Panc1 (cell line): ENCODE measurements at regions not wholly inside any gene's neighbourhood (a gene's known extent, or its start where the extent isn't known, plus 50 kb on each side); places are given as distances from the start of the nearest gene placed in this dataset.

Source experiments
- ATAC-seq: fragments of 200-7000 bp; cut with Tn5 transposase; 2 replicates; pipeline ENCODE4 v1.9.1; 2020; ENCODE audit warnings: mild to moderate bottlenecking, moderate library complexity
- BruUV-seq: library from RNA; stranded (reverse); fragments of 400-500 nt; replicated peaks from 2 replicates; lab custom pipeline; 2021; lab: Mats Ljungman, UMichigan
- CTCF ChIA-PET: fragments of 300-600 bp; sonication (Branson Sonifier 250); formaldehyde crosslinking; loops from one replicate; lab custom pipeline; 2022; ENCODE audit warnings: antibody characterized with exemption; lab: Charles Lee
- POLR2A ChIA-PET: fragments of 300-600 bp; sonication (Branson Sonifier 250); formaldehyde crosslinking; loops from one replicate; lab custom pipeline; 2022; ENCODE audit warnings: antibody characterized with exemption; lab: Charles Lee
- DNase-seq: peaks from one replicate; pipeline ENCODE4 v3.0.0-alpha.2; 2010; ENCODE audit warnings: low read depth, low spot score
- H3K27ac ChIP-seq: 2 replicates; pipeline ENCODE4 v1.5.1; 2011; ENCODE audit warnings: mild to moderate bottlenecking, low read length, inconsistent platforms
- H3K27me3 ChIP-seq: fragments of 200-500 bp; sonication (Bioruptor generic); 2 replicates; pipeline ENCODE4 v1.6.0; 2014; ENCODE audit warnings: low read length, inconsistent platforms; ENCODE audit not compliant: control insufficient read depth, insufficient read depth
- H3K36me3 ChIP-seq: fragments of 200-500 bp; sonication (Bioruptor generic); 2 replicates; pipeline ENCODE4 v1.5.1; 2014; ENCODE audit warnings: inconsistent platforms, mild to moderate bottlenecking, low read length, moderate library complexity; ENCODE audit not compliant: control insufficient read depth, insufficient read depth
- H3K4me1 ChIP-seq: 2 replicates; pipeline ENCODE4 v1.5.1; 2011; ENCODE audit warnings: inconsistent platforms, mild to moderate bottlenecking, low read length, moderate library complexity; ENCODE audit not compliant: control insufficient read depth, insufficient read depth
- H3K4me3 ChIP-seq, 2 experiments: 2 replicates each; pipeline ENCODE4 v1.5.1; 2011 to 2012; ENCODE audit warnings: low read depth in 2 of 2, low read length in 2 of 2, mild to moderate bottlenecking in 2 of 2, inconsistent platforms in 1 of 2, moderate library complexity in 1 of 2
- H3K9me3 ChIP-seq: fragments of 200-500 bp; sonication (Bioruptor generic); 2 replicates; pipeline ENCODE4 v1.5.1; 2014; ENCODE audit warnings: low read depth, mild to moderate bottlenecking, inconsistent platforms, low read length, moderate library complexity; ENCODE audit not compliant: control insufficient read depth, insufficient read depth
- CTCF ChIP-seq: fragments of 450-650 bp; IDR thresholded peaks from 2 replicates; pipeline ENCODE4 v1.5.1; 2017; ENCODE audit warnings: mild to moderate bottlenecking
- POLR2AphosphoS5 ChIP-seq: IDR thresholded peaks from 2 replicates; pipeline ENCODE4 v1.6.1; 2012; ENCODE audit warnings: mild to moderate bottlenecking, low read depth, low read length, moderate library complexity
- REST ChIP-seq, 2 experiments: IDR thresholded peaks; 2 replicates each; pipeline ENCODE4 v1.6.1; 2011 to 2012; ENCODE audit warnings: low read depth in 2 of 2, control low read depth in 1 of 2, low read length in 1 of 2, mild to moderate bottlenecking in 1 of 2, moderate library complexity in 1 of 2; ENCODE audit not compliant: insufficient read depth in 1 of 2
- SIN3A ChIP-seq: IDR thresholded peaks from 2 replicates; pipeline ENCODE4 v1.6.1; 2012; ENCODE audit warnings: low read depth, mild to moderate bottlenecking, low read length, moderate library complexity, borderline replicate concordance; ENCODE audit not compliant: insufficient read depth
- TCF7L2 ChIP-seq: IDR thresholded peaks from 2 replicates; pipeline ENCODE4 v1.6.1; 2011; ENCODE audit warnings: mild to moderate bottlenecking, low read depth, low read length, inconsistent platforms
- in situ Hi-C: cut with HindIII; loops from 2 replicates; pipeline ENCODE4 v1.10.0; 2016; ENCODE audit warnings: low sequenced_read_pairs, low pct_unique_long_range_greater_than_20kb
- intact Hi-C: fragments of 100-400 bp; cut with micrococcal nuclease; formaldehyde crosslinking; loops from one replicate; pipeline ENCODE4 v1.10.0; 2022; ENCODE audit not compliant: unreplicated experiment

- no peak for ATAC-seq
Measured at GRCh38 chr7:81852701-81853100, 82.9 kb upstream of the HGF start.

GRCh38 chr7:81851413-81851812 is 81.6 kb upstream of the HGF start:
- ATAC-seq (no peak), DNase-seq (no peak)
- ChIA-PET POLR2A (no interaction called here), CTCF (no interaction called here)
- no peaks in the 10 kb centered on the region for H3K36me3 ChIP-seq
- in situ Hi-C loops (no loop called here), intact Hi-C loops (no loop called here)
- BruUV-seq = no TSS peak
- no peaks in the 10 kb centered on the region; the same call in 1 of the 2 replicates for H3K4me1 ChIP-seq
- no peaks in the 10 kb centered on the region for H3K27me3 ChIP-seq
- TF ChIP-seq CTCF = no peak
- TF ChIP-seq SIN3A = no peak
- no peak for TF ChIP-seq POLR2AphosphoS5
- no peak for TF ChIP-seq TCF7L2
- no peak for TF ChIP-seq REST (IDR thresholded peaks at IDR 0.05; ENCODE audit: insufficient read depth in 1 of 2, low read depth in 2 of 2, low read length in 1 of 2)
- no peaks in the 10 kb centered on the region for H3K9me3 ChIP-seq
- no peak overlapping the region for H3K4me3 ChIP-seq
- H3K27ac ChIP-seq = no peak overlapping the region

More at GRCh38 chr7:81852701-81853100, 82.9 kb upstream of the HGF start:
- TF ChIP-seq REST (IDR thresholded peaks at IDR 0.05; ENCODE audit: insufficient read depth in 1 of 2, low read depth in 2 of 2, low read length in 1 of 2) = no peak
- no peak for TF ChIP-seq SIN3A
- no peak for TF ChIP-seq POLR2AphosphoS5
- no peak for TF ChIP-seq TCF7L2
- TF ChIP-seq CTCF = no peak
- in situ Hi-C loops = no loop called here
- intact Hi-C loops = no loop called here
- Histone ChIP-seq H3K4me1 (no peaks in the 10 kb centered on the region), H3K9me3 (no peaks in the 10 kb centered on the region), H3K27ac (no peak overlapping the region), H3K4me3 (no peak overlapping the region), H3K27me3 (no peaks in the 10 kb centered on the region), H3K36me3 (no peaks in the 10 kb centered on the region)
- no peak for DNase-seq
- ChIA-PET POLR2A (no interaction called here), CTCF (no interaction called here)
- no TSS peak for BruUV-seq
